ENCODE measurements at regions not wholly inside any gene's neighbourhood (a gene's known extent, or its start where the extent isn't known, plus 50 kb on each side); places are given as distances from the start of the nearest gene placed in this dataset.

- TF ChIP-seq, protein P1, sequence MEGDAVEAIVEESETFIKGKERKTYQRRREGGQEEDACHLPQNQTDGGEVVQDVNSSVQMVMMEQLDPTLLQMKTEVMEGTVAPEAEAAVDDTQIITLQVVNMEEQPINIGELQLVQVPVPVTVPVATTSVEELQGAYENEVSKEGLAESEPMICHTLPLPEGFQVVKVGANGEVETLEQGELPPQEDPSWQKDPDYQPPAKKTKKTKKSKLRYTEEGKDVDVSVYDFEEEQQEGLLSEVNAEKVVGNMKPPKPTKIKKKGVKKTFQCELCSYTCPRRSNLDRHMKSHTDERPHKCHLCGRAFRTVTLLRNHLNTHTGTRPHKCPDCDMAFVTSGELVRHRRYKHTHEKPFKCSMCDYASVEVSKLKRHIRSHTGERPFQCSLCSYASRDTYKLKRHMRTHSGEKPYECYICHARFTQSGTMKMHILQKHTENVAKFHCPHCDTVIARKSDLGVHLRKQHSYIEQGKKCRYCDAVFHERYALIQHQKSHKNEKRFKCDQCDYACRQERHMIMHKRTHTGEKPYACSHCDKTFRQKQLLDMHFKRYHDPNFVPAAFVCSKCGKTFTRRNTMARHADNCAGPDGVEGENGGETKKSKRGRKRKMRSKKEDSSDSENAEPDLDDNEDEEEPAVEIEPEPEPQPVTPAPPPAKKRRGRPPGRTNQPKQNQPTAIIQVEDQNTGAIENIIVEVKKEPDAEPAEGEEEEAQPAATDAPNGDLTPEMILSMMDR (IDR thresholded peaks at IDR 0.05; ENCODE audit: borderline replicate concordance, extremely low read depth, low read length, poor library complexity, severe bottlenecking) = no peak
- TF ChIP-seq EZH2 (IDR thresholded peaks at IDR 0.05; ENCODE audit: borderline replicate concordance, low read depth, low read length, severe bottlenecking) = no peak
Observed at GRCh38 chr14:83702619-83703018, 1827.3 kb upstream of the FLRT2 start.

Data from DND-41 (cell line).